Epidermal melanocyte (primary cell): ENCODE measurements at regions not wholly inside any gene's neighbourhood (a gene's known extent, or its start where the extent isn't known, plus 50 kb on each side); places are given as distances from the start of the nearest gene placed in this dataset.
"Not testable (repeated sequence)": the region's sequence is repeated elsewhere in the genome, so short reads cannot be mapped to it uniquely, and the experiment has no call there.

Experiments used
- DNase-seq: peaks from one replicate; pipeline ENCODE4 v3.0.0; 2011; ENCODE audit warnings: low spot score; ENCODE audit not compliant: insufficient read length

- no peak for DNase-seq
Measured at GRCh38 chr6:19515939-19516338, 321.2 kb upstream of the ID4 start.

DNA sequence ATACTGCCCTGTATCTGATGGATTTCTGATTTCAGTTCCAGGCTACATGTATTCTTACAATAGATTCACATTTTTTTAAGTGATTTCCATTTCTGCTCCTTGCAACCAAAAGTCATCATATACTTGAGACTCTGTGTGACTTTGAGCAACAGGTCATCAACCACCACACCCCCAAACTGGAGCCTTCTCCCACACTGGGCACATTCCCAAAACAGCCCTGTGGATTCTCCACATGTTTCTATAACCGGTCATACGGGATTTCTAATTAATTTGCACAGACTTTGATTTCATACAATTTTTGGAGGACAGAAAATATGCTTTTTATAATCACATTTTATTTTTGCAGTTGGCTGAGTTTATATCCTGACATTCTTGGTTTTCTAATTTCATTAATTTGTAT, 317.2 kb upstream of the ID4 start:
- no peak for DNase-seq

DNA sequence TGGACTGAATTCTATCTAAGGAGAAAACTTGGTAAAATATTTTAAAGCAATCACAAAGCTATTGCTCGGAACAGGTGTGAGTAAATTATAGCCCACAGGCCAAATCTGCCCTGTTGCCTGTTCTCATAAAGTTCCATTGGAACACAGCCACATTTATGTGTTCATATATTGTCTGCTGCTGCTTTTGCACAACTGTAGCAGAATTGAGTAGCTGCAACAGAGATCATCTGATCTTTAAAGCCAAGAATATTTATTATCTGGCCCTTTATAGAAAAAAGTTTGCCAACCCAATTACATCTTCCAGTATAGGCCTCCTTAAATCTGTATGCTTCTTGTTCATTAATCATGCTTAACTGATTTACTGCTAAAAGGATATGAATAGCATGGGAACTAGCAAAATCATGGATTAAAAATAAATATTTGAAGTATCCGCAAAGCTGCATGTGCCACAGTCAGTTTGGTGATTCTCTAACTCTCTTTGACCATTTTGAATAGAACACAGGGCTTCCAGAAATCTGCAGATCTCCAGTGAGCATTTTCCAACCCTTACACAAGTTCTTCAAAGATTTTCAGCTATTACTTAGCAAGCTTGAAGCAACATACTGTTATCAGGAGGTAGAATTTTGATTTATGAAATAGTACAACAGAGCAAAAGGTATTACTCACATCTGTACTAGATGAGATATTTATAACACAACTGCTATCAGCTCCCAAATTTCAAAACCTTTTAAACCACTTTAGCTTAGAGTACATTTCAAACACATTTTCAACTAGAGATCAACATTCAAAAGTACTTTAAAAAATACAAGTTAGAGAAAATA, 312.6 kb upstream of the ID4 start:
- no peak for DNase-seq

- DNase-seq = no peak
Measured at GRCh38 chr6:19525673-19526072, 311.5 kb upstream of the ID4 start.

GRCh38 chr6:19530188-19530587, 307.0 kb upstream of the ID4 start:
- DNase-seq = no peak

GRCh38 chr6:19535351-19535750, 301.8 kb upstream of the ID4 start:
- DNase-seq = peak; percentile 50

- no peak for DNase-seq
Measured at GRCh38 chr6:19536838-19537237, 300.3 kb upstream of the ID4 start.

GRCh38 chr6:19538096-19538495, 299.1 kb upstream of the ID4 start:
- DNase-seq = no peak

- DNase-seq = no peak
Measured at GRCh38 chr6:19547507-19547906, 289.7 kb upstream of the ID4 start.

GRCh38 chr6:19549109-19549508, 288.1 kb upstream of the ID4 start:
- no peak for DNase-seq

- no peak for DNase-seq
Measured at GRCh38 chr6:19550380-19550779, 286.8 kb upstream of the ID4 start.

DNA sequence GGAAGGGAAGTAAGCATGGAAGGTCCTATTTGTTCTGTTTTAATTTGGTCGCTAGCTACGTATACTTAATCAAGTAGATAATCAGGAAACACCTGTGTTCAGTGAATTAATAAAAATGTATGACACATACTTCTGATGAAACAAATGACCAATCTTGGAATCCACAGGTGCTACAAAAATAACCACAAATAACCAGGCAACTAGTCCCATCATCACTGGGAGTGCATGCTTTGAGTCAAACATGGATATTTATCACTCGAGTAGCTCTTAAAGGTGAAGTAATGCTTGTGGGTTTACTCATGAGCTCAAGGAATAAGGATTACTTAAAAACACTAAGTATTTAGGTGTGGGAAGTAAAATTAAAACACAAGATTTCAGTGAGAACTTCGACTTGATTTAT, 285.6 kb upstream of the ID4 start:
- no peak for DNase-seq

DNA sequence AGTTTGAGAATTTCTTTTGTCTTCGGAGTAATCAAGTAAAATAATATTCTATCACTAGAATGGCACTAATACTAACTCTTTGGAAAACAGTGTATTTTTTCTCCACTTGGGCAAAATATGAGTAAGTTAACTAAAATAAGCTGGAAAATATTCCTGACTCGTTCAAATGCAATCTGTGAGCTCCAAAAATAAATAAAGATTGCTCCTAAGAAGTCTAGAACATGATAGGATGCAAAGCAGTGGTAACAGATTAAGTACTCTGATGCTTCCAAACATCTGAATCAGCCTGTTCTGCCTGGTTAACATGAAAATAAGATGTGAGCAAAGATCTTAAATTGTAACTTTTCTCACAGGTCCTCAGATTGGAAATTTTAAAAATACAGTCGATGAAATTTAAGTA, 285.1 kb upstream of the ID4 start:
- DNase-seq = no peak

GRCh38 chr6:19552588-19552987, 284.6 kb upstream of the ID4 start:
- DNase-seq = no peak

DNA sequence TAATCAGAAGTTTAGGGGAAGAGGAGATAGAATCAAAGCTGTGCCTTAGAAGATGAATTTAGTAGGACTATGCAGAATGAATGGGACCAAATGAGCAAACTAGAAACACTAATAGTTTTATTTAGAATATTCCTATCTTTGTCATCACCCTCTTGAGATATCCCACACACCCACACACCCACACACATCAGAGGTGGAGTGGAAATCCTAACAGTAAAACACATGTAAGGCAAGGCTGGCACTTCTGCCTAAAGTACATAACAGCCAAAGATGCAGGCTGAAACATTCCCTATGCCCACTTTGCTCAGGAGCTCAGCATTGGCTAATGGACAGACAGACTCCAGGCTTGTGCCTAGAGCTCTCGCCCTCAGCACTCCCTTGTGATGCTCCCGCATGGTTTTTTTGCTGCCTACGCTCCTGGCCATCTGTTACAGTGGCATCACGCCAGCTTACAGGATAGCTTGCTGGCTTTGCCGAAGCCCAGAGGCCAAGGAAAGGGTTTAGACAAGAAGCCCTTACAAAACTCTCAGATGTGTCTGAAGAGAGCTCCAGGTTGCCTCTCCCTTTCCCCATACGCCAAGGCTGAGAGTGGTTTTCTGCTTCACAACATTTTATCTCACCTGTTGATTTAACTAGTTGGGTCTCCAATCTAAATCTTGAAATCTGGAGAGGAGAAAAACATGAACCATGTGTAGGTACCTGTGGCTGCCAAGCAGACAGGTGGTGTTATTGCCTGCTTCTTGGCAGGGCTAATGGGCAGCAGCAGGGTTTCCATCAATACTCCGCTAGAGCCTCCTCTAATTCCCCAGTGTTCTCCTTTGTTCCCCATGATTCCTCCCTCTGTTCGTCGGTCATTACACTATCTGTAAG, 282.6 kb upstream of the ID4 start:
- DNase-seq = no peak

DNA sequence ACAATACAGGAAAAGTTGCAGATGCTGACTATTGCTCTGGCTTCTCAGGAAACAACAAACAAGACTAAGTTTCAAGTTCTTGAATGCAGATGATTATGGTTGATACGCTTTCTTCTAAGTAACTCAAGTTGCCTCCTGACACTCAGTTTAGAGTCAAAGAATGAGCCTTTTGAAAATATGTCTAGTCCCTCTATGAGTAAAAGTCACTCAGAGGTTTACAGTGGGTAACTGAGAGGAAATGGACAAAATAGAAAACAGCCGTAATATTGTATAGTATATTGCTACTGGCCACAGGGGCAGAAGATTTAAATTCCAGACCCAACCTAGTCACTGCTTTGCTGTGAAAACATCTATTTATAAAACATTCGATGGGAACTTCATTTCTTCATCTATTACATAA, 280.0 kb upstream of the ID4 start:
- no peak for DNase-seq

GRCh38 chr6:19558201-19558600, 279.0 kb upstream of the ID4 start:
- no peak for DNase-seq

DNA sequence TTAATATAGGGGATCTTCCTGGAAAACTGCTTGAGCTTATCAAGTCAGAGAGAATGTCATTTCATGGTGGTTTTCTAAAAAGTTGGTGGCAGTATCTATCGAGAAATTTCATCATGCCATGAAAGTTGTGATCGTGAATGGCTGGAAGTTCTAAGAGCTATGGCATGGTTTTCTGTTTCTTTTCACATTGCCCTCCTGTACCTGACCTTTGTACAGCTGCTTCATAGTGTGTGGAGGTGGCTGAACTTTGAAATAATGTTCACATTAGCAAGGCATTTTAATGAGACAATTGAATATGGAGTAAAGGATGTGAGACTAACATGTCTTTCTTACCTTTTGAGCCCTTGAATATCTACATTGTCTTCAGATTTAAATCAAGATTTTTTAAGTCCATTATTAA, 278.2 kb upstream of the ID4 start:
- no peak for DNase-seq

GRCh38 chr6:19562468-19562867, 274.7 kb upstream of the ID4 start:
- DNase-seq = no peak

DNA sequence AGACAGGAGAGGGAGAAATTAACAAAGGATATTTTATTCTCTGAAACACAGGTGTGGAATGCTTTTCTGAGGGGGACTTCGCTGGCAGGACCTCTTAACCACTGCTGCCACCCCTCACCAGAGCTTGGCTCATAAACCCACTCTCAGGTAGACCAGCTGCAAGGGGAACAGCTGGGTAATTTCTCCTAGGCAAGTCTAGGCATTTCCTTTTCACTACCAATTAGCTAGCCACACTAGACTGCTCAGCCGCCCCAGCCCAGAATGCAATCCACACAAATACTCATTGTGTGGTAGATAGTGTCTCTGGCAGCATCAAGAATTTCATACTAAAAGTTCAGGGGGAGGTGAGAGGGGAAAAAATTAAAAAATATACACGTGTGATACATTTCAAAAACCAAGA, 267.6 kb upstream of the ID4 start:
- no peak for DNase-seq

GRCh38 chr6:19571176-19571575, 266.0 kb upstream of the ID4 start:
- DNase-seq = no peak

GRCh38 chr6:19578481-19578880, 258.7 kb upstream of the ID4 start:
- DNase-seq = no peak

DNA sequence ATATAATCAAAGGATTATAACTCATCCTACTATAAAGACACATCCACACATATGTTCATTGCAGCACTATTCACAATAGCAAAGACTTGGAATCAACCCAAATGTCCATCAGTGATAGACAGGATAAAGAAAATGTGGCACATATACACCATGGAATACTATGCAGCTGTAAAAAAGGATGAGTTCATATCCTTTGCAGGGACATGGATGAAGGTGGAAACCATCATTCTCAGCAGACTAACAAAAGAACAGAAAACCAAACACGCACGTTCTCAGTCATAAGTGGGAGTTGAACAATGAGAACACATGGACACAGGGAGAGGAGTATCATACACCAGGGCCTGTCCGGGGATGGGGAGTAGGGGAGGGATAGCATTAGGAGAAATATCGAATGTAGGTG, 253.0 kb upstream of the ID4 start:
- not testable (repeated sequence) for DNase-seq
